MM.1S (cell line): ENCODE measurements at regions not wholly inside any gene's neighbourhood (a gene's known extent, or its start where the extent isn't known, plus 50 kb on each side); places are given as distances from the start of the nearest gene placed in this dataset.

Experiments
- DNase-seq: peaks from one replicate; pipeline ENCODE4 v3.0.0-alpha.2; 2015
- H2AFZ ChIP-seq: fragments of 300-600 bp; sonication (generic); 2 replicates; pipeline ENCODE4 v1.6.0; 2016; ENCODE audit warnings: antibody characterized with exemption, low read length
- H3F3A ChIP-seq: fragments of 300-600 bp; sonication (generic); 2 replicates; pipeline ENCODE4 v1.6.1; 2016; ENCODE audit warnings: mild to moderate bottlenecking, antibody characterized with exemption, low read length, moderate library complexity, mixed read lengths; ENCODE audit not compliant: insufficient read depth
- H3K27ac ChIP-seq: fragments of 300-600 bp; sonication (generic); 2 replicates; pipeline ENCODE4 v1.5.1; 2016; ENCODE audit warnings: mild to moderate bottlenecking, low read length
- H3K27me3 ChIP-seq: fragments of 300-600 bp; sonication (generic); replicated peaks from 2 replicates; pipeline ENCODE4 v1.6.0; 2016; ENCODE audit warnings: low read length; ENCODE audit not compliant: insufficient read depth
- H3K36me3 ChIP-seq: fragments of 300-600 bp; sonication (generic); replicated peaks from 2 replicates; pipeline ENCODE4 v1.6.1; 2016; ENCODE audit warnings: mild to moderate bottlenecking, low read length, mixed read lengths; ENCODE audit not compliant: insufficient read depth
- H3K4me1 ChIP-seq: fragments of 300-600 bp; sonication (generic); 2 replicates; pipeline ENCODE4 v1.6.1; 2016; ENCODE audit warnings: low read length, mixed read lengths
- H3K4me2 ChIP-seq: fragments of 300-600 bp; sonication (generic); 2 replicates; pipeline ENCODE4 v1.6.0; 2016; ENCODE audit warnings: low read depth, low read length
- H3K4me3 ChIP-seq: fragments of 300-600 bp; sonication (generic); 2 replicates; pipeline ENCODE4 v1.5.1; 2016; ENCODE audit warnings: low read length, mixed read lengths
- H3K79me2 ChIP-seq: fragments of 300-600 bp; sonication (generic); 2 replicates; pipeline ENCODE4 v1.6.1; 2016; ENCODE audit warnings: mixed run types, low read length, mixed read lengths
- H3K9ac ChIP-seq: fragments of 300-600 bp; sonication (generic); 2 replicates; pipeline ENCODE4 v1.6.1; 2016; ENCODE audit warnings: low read length, mixed read lengths
- H3K9me2 ChIP-seq: fragments of 300-600 bp; sonication (generic); replicated peaks from 2 replicates; pipeline ENCODE4 v1.6.1; 2016; ENCODE audit warnings: mild to moderate bottlenecking, low read length, mixed read lengths; ENCODE audit not compliant: insufficient read depth
- H3K9me3 ChIP-seq: fragments of 300-600 bp; sonication (generic); replicated peaks from 2 replicates; pipeline ENCODE4 v1.6.1; 2016; ENCODE audit warnings: mild to moderate bottlenecking, low read length, mixed read lengths; ENCODE audit not compliant: insufficient read depth
- H4K20me1 ChIP-seq: fragments of 300-600 bp; sonication (generic); 2 replicates; pipeline ENCODE4 v1.6.1; 2016; ENCODE audit warnings: mild to moderate bottlenecking, low read length, moderate library complexity, mixed read lengths; ENCODE audit not compliant: insufficient read depth
- CTCF ChIP-seq: fragments of 300-600 bp; sonication (generic); IDR thresholded peaks from 2 replicates; pipeline ENCODE4 v1.5.1; 2016; ENCODE audit warnings: antibody characterized with exemption, low read length, mixed read lengths
- EZH2 ChIP-seq: fragments of 300-600 bp; sonication (generic); optimal IDR thresholded peaks from 2 replicates; pipeline ENCODE3; 2017; ENCODE audit warnings: low read depth, mild to moderate bottlenecking, antibody characterized with exemption, low read length, mixed read lengths
- EZH2phosphoT487 ChIP-seq: fragments of 300-600 bp; sonication (generic); IDR thresholded peaks from 2 replicates; pipeline ENCODE4 v1.6.1; 2018; ENCODE audit warnings: antibody characterized with exemption, low read length

GRCh38 chr5:98631311-98632054, 142.0 kb upstream of the RGMB start:
- no peaks in the 10 kb centered on the region for H3K9me3 ChIP-seq
- no peaks in the 10 kb centered on the region for H3K36me3 ChIP-seq
- H3K4me1 ChIP-seq: no peaks in the 10 kb centered on the region
- H3K27ac ChIP-seq: no peak overlapping the region
- no peaks in the 10 kb centered on the region for H3K27me3 ChIP-seq
- no peak for TF ChIP-seq EZH2phosphoT487
- no peak for TF ChIP-seq EZH2
- no peak for TF ChIP-seq CTCF
- no peaks in the 10 kb centered on the region for H4K20me1 ChIP-seq
- no peak overlapping the region for H3K4me3 ChIP-seq
- no peaks in the 10 kb centered on the region for H3F3A ChIP-seq
- no peak for DNase-seq
- no peak overlapping the region for H3K4me2 ChIP-seq
- H3K79me2 ChIP-seq: no peaks in the 10 kb centered on the region
- no peaks in the 10 kb centered on the region for H3K9me2 ChIP-seq
- no peak overlapping the region for H2AFZ ChIP-seq
- H3K9ac ChIP-seq: no peak overlapping the region

GRCh38 chr5:98635656-98636055, 137.8 kb upstream of the RGMB start:
- Histone ChIP-seq H3K9ac (no peak overlapping the region), H3K4me2 (no peak overlapping the region), H3K27me3 (no peaks in the 10 kb centered on the region), H3K36me3 (no peaks in the 10 kb centered on the region), H3K9me3 (no peaks in the 10 kb centered on the region), H3K9me2 (no peaks in the 10 kb centered on the region), H3F3A (no peaks in the 10 kb centered on the region), H3K27ac (no peak overlapping the region), H4K20me1 (no peaks in the 10 kb centered on the region), H2AFZ (no peak overlapping the region), H3K4me3 (no peak overlapping the region), H3K79me2 (no peaks in the 10 kb centered on the region), H3K4me1 (no peaks in the 10 kb centered on the region)
- TF ChIP-seq EZH2phosphoT487 (no peak), CTCF (no peak), EZH2 (no peak)
- no peak for DNase-seq

GRCh38 chr5:98637116-98637515, 136.3 kb upstream of the RGMB start:
- DNase-seq: no peak
- Histone ChIP-seq H3K9me2 (no peaks in the 10 kb centered on the region), H3K9me3 (no peaks in the 10 kb centered on the region), H3K4me3 (no peak overlapping the region), H3K79me2 (no peaks in the 10 kb centered on the region), H3K4me1 (no peaks in the 10 kb centered on the region), H4K20me1 (no peaks in the 10 kb centered on the region), H3K27ac (no peak overlapping the region), H3K9ac (no peak overlapping the region), H2AFZ (no peak overlapping the region), H3K4me2 (no peak overlapping the region), H3K27me3 (no peaks in the 10 kb centered on the region), H3K36me3 (no peaks in the 10 kb centered on the region), H3F3A (no peaks in the 10 kb centered on the region)
- TF ChIP-seq EZH2phosphoT487 (no peak), CTCF (no peak), EZH2 (no peak)
